ENCODE measurements at regions not wholly inside any gene's neighbourhood (a gene's known extent, or its start where the extent isn't known, plus 50 kb on each side); places are given as distances from the start of the nearest gene placed in this dataset.

GRCh38 chr10:55146032-55146431 is 345.0 kb upstream of the PCDH15 start:
- Histone ChIP-seq H3K4me1 (no peaks in the 10 kb centered on the region), H3K27ac (no peak overlapping the region), H3K27me3 (ENCODE audit: insufficient read depth in 3 of 3, low read length in 2 of 3) (no peaks in the 10 kb centered on the region), H3K9me3 (no peaks in the 10 kb centered on the region), H3K36me3 (ENCODE audit: insufficient read depth in 1 of 2, low read depth in 1 of 2) (no peaks in the 10 kb centered on the region), H3K4me3 (no peak overlapping the region)
- DNase-seq (no peak), ATAC-seq (no peak)
- intact Hi-C loops (cut with DNase I) = no loop called here
- no peak for TF ChIP-seq CTCF (IDR thresholded peaks at IDR 0.05)
- 53 to 67% (median 65%) methylated on average over 5 of the region's 5 CpGs for WGBS, 3 donors

- ATAC-seq (no peak), DNase-seq (no peak)
- H3K27me3 ChIP-seq (ENCODE audit: insufficient read depth in 3 of 3, low read length in 2 of 3) = no peaks in the 10 kb centered on the region
- H3K9me3 ChIP-seq = no peaks in the 10 kb centered on the region
- 85 to 89% (median 86%) methylated on average over 2 of the region's 2 CpGs for WGBS, 3 donors
- H3K27ac ChIP-seq = no peak overlapping the region
- no peaks in the 10 kb centered on the region for H3K36me3 ChIP-seq (ENCODE audit: insufficient read depth in 1 of 2, low read depth in 1 of 2)
- no peak for TF ChIP-seq CTCF (IDR thresholded peaks at IDR 0.05)
- no peak overlapping the region for H3K4me3 ChIP-seq
- intact Hi-C loops (cut with DNase I) = no loop called here
- no peaks in the 10 kb centered on the region for H3K4me1 ChIP-seq
These were observed 343.0 kb upstream of the PCDH15 start for GRCh38 chr10:55144001-55144400.

GRCh38 chr10:55141892-55142291 is 340.9 kb upstream of the PCDH15 start:
- Histone ChIP-seq H3K4me3 (no peak overlapping the region), H3K36me3 (ENCODE audit: insufficient read depth in 1 of 2, low read depth in 1 of 2) (no peaks in the 10 kb centered on the region), H3K4me1 (no peaks in the 10 kb centered on the region), H3K9me3 (peaks cover 13% of the 10 kb centered on the region), H3K27ac (no peak overlapping the region), H3K27me3 (ENCODE audit: insufficient read depth in 3 of 3, low read length in 2 of 3) (no peaks in the 10 kb centered on the region)
- intact Hi-C loops (cut with DNase I) = no loop called here
- ATAC-seq (no peak), DNase-seq (no peak)
- no peak for TF ChIP-seq CTCF (IDR thresholded peaks at IDR 0.05)

- Histone ChIP-seq H3K4me1 (no peaks in the 10 kb centered on the region), H3K27me3 (ENCODE audit: insufficient read depth in 3 of 3, low read length in 2 of 3) (no peaks in the 10 kb centered on the region), H3K9me3 (peaks cover 22% of the 10 kb centered on the region), H3K36me3 (ENCODE audit: insufficient read depth in 1 of 2, low read depth in 1 of 2) (no peaks in the 10 kb centered on the region), H3K27ac (no peak overlapping the region), H3K4me3 (no peak overlapping the region)
- 92 to 100% (median 96%) methylated on average over 2 of the region's 2 CpGs for WGBS, 3 donors
- DNase-seq = no peak
- intact Hi-C loops (cut with DNase I) = no loop called here
- ATAC-seq = no peak
- no peak for TF ChIP-seq CTCF (IDR thresholded peaks at IDR 0.05)
These were observed 336.0 kb upstream of the PCDH15 start for GRCh38 chr10:55137063-55137462.

- ATAC-seq (no peak), DNase-seq (no peak)
- WGBS, 3 donors = 82 to 85% (median 85%) methylated on average over 2 of the region's 2 CpGs
- Histone ChIP-seq H3K27ac (no peak overlapping the region), H3K27me3 (ENCODE audit: insufficient read depth in 3 of 3, low read length in 2 of 3) (no peaks in the 10 kb centered on the region), H3K9me3 (no peaks in the 10 kb centered on the region), H3K36me3 (ENCODE audit: insufficient read depth in 1 of 2, low read depth in 1 of 2) (no peaks in the 10 kb centered on the region), H3K4me3 (no peak overlapping the region), H3K4me1 (no peaks in the 10 kb centered on the region)
- no peak for TF ChIP-seq CTCF (IDR thresholded peaks at IDR 0.05)
- intact Hi-C loops (cut with DNase I) = no loop called here
These were observed 303.7 kb upstream of the PCDH15 start for GRCh38 chr10:55104738-55105137.

Data from psoas muscle (tissue), 7 donors.